GM18951 (cell line): ENCODE measurements at regions not wholly inside any gene's neighbourhood (a gene's known extent, or its start where the extent isn't known, plus 50 kb on each side); places are given as distances from the start of the nearest gene placed in this dataset.
"Not testable (repeated sequence)": the region's sequence is repeated elsewhere in the genome, so short reads cannot be mapped to it uniquely, and the experiment has no call there.

Source experiments
- POLR2A ChIP-seq: IDR thresholded peaks from 4 replicates; pipeline ENCODE4 v1.6.1; 2011; ENCODE audit warnings: mild to moderate bottlenecking; ENCODE audit not compliant: insufficient read length, insufficient read depth; ENCODE audit errors: extremely low read depth
- in situ Hi-C: fragments of 300-500 bp; cut with MboI; formaldehyde crosslinking; loops from one replicate; pipeline ENCODE4 v1.12.0; 2022; ENCODE audit warnings: low sequenced_read_pairs, mixed read lengths, inconsistent platforms; ENCODE audit not compliant: unreplicated experiment

GRCh38 chr1:115452600-115453329, 114.7 kb upstream of the NGF start:
- in situ Hi-C loops: loop anchor here (25.0 kb wide), 1 partner anchor 315 kb away; no protein-coding TSS in a partner anchor
- TF ChIP-seq POLR2A: no peak

DNA sequence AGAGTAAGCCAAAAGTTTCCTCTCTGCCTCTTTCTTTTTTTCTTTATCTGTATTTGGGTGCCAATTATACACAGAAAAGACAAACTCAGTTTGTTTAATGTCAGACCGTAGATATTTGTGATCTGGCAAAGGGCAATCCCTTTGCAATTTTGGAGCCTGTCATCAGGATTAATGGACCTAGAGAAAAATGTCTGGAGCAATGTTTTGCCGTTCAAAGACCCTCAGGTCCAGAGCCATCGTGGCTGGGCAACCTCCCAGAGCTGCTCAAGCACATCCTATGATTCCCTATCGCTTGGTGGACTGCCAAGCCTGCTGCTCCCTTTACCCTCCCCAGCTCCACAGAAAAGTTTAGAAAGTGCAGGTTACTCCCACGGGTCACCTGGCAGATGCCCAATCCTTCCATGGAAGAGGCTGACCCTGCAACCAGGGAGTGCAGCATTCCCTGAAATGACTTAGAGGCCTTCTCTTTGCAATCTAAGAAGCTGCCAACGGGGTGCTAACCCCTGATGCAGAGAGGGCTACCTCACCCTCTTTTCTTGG, 112.5 kb upstream of the NGF start:
- in situ Hi-C loops: loop anchor here (25.0 kb wide), 1 partner anchor 313 kb away; no protein-coding TSS in a partner anchor
- TF ChIP-seq POLR2A: no peak

GRCh38 chr1:115448282-115449044, 110.4 kb upstream of the NGF start:
- in situ Hi-C loops: no loop called here

DNA sequence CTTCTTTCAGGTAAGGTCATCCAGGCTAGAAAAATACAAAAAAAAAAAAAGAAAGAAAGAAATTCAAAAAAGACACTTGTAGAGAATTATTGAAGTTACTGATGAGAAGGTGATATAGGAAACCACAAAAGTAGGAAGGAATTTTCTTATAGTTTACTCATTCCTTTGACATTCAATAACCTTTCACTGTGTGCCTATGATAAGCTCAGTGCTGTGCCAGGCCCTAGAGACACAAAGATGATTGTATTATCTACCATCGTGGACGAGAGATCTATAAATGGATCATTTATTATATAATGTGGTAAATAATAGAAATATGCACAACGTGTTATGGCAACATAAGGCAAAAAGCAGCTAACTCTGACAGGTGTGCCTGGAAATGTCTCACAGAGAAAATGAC, 109.6 kb upstream of the NGF start:
- TF ChIP-seq POLR2A: no peak
- in situ Hi-C loops: no loop called here

More at GRCh38 chr1:115448282-115449044, 110.4 kb upstream of the NGF start:
- TF ChIP-seq POLR2A: no peak

GRCh38 chr1:115445090-115445489, 107.0 kb upstream of the NGF start:
- TF ChIP-seq POLR2A: no peak
- in situ Hi-C loops: no loop called here

DNA sequence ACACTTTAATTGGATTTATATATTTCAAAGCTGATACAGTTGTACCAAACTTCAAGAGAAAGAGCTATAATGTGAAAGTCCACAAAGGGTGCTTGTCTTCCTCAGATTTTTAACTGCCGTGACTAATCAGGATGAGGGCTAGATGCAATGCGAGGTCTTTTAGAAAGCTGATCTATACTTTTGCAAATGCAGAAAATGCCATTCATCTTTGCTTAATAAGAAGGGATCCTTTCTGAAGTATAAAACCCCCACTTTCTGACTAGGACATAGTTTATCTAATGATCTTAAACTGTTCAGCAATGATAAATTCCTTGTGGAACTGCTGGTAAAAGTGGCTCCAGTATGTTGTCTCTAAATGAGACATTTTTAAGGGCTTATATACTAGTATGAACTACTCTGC, 102.7 kb upstream of the NGF start:
- TF ChIP-seq POLR2A: no peak
- in situ Hi-C loops: no loop called here

GRCh38 chr1:115439520-115439919, 101.5 kb upstream of the NGF start:
- in situ Hi-C loops: not testable (repeated sequence)

DNA sequence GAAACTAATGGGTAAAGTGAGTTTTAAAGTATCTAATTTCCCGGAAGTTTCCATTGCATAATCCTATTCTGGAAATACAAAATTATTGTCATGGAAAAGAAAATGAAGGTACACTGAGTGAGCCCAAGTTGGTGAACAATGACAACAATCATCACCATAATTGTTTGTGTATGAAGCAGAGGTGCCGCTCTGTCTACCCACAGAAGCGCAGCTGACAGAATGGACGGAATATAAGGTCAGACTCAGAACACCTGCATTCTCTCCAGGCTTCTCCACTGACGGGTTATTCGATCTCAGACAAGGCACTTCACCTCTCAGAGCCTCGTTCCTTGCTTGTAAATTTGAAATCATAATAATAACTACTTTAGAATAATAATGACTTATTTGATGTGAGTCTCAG, 99.1 kb upstream of the NGF start:
- no peak for TF ChIP-seq POLR2A
- in situ Hi-C loops: no loop called here

GRCh38 chr1:115436596-115436995, 98.5 kb upstream of the NGF start:
- in situ Hi-C loops: no loop called here
- TF ChIP-seq POLR2A: no peak

GRCh38 chr1:115433483-115433882, 95.4 kb upstream of the NGF start:
- in situ Hi-C loops: no loop called here
- no peak for TF ChIP-seq POLR2A

DNA sequence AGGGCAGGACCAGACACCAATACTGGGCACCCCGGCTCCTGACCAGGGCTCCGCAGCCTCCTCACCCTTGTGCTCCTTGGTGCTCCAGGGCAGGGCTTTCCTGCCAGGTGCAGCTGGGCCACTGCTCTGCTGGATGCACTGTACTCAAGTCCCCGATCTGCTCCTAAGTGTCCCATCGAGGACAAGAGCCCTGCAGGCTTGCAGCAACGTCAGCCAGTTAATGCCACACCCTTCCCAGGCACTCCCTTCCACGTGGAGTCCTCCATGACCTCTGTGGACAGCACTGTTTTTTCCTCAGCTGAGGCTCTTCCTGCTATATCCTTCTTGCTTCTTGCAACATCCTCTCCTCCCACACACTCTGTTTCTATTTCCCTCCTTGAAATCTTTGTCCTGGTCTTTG, 94.0 kb upstream of the NGF start:
- TF ChIP-seq POLR2A: no peak
- in situ Hi-C loops: no loop called here

- no peak for TF ChIP-seq POLR2A
- in situ Hi-C loops: no loop called here
Observed at GRCh38 chr1:115430441-115431158, 92.6 kb upstream of the NGF start.

GRCh38 chr1:115429884-115430283, 91.8 kb upstream of the NGF start:
- in situ Hi-C loops: no loop called here
- TF ChIP-seq POLR2A: no peak
